T47D (cell line): ENCODE measurements at regions not wholly inside any gene's neighbourhood (a gene's known extent, or its start where the extent isn't known, plus 50 kb on each side); places are given as distances from the start of the nearest gene placed in this dataset.

ENCODE experiments used
- DNase-seq, 2 experiments: peaks; one replicate each; pipeline versions ENCODE4 v3.0.0 to v3.0.0-alpha.2; 2011 to 2012; ENCODE audit warnings: low read depth in 1 of 2, low spot score in 1 of 2
- JUND ChIP-seq: IDR thresholded peaks from 2 replicates; pipeline ENCODE4 v1.6.1; 2012; ENCODE audit warnings: low read depth
- in situ Hi-C: cut with HindIII; loops from 2 replicates; pipeline ENCODE4 v1.10.0; 2016; ENCODE audit warnings: low sequenced_read_pairs, low pct_unique_long_range_greater_than_20kb

GRCh38 chr6:163672710-163673109 is 258.2 kb downstream of the QKI start:
- TF ChIP-seq JUND: no peak
- in situ Hi-C loops: no loop called here

DNA sequence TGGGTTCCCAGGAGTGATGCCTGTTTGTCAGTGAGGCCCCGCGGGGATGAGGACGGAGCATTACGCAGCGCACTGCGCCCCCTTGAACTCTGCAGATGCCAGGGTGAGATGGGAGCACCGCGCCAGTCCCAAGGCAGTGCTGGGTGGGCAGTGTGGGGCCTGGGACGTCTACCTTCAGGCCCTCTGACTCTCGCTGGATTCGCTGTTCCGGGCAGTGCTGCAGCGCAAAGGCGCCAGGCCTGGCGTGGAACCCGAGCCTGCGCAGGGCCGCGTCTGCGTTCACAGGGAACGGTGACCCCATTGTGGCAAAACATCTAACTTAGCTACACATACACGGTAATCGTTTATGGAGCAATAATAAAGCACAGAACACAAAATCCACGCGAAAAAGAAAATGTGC is 257.3 kb downstream of the QKI start:
- no peak for TF ChIP-seq JUND
- in situ Hi-C loops: no loop called here
- DNase-seq: no peak

More at GRCh38 chr6:163672710-163673109, 258.2 kb downstream of the QKI start:
- no peak for DNase-seq

GRCh38 chr6:163671355-163671754 is 256.8 kb downstream of the QKI start:
- in situ Hi-C loops: no loop called here
- TF ChIP-seq JUND: no peak

GRCh38 chr6:163670336-163670735 is 255.8 kb downstream of the QKI start:
- no peak for DNase-seq
- in situ Hi-C loops: no loop called here
- TF ChIP-seq JUND: no peak

More at GRCh38 chr6:163671355-163671754, 256.8 kb downstream of the QKI start:
- DNase-seq: no peak

DNA sequence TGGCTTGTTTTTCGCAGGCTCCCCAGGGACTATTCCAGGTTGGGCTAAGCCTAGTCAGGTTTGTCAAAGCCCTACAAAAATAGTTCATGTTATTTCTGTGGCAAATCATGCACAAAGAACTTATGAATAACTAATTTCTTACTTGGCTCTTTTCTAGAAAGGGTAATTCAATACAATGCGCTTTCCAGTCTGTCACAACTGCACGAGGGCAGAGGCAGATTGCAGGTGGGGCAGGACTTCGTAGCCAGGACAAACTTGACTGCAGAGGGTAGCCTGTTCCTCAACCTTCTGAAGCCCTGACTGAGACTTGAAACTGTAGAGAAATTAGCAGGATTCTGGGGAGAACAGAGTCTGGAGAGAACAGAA is 253.5 kb downstream of the QKI start:
- DNase-seq: no peak
- in situ Hi-C loops: no loop called here
- no peak for TF ChIP-seq JUND

GRCh38 chr6:163667372-163668060 is 253.0 kb downstream of the QKI start:
- TF ChIP-seq JUND: no peak
- DNase-seq: no peak
- in situ Hi-C loops: no loop called here

DNA sequence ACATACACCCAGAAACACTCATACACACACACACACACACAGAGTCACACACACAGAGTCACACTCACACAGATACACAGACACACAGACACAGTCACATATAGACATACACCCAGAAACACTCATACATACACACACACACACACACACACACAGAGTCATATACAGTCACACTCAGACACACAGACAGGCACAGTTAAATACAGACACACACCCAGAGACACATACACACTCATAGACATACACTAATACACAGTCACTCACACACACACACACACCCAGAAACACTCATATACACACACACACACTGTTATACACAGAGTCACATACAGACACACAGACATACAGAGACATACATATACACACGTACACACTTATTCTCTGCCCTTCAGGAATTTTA is 250.9 kb downstream of the QKI start:
- in situ Hi-C loops: no loop called here
- no peak for TF ChIP-seq JUND
- no peak for DNase-seq

- DNase-seq: no peak
- in situ Hi-C loops: no loop called here
- no peak for TF ChIP-seq JUND
Observed at GRCh38 chr6:163663575-163663974, 249.1 kb downstream of the QKI start.

DNA sequence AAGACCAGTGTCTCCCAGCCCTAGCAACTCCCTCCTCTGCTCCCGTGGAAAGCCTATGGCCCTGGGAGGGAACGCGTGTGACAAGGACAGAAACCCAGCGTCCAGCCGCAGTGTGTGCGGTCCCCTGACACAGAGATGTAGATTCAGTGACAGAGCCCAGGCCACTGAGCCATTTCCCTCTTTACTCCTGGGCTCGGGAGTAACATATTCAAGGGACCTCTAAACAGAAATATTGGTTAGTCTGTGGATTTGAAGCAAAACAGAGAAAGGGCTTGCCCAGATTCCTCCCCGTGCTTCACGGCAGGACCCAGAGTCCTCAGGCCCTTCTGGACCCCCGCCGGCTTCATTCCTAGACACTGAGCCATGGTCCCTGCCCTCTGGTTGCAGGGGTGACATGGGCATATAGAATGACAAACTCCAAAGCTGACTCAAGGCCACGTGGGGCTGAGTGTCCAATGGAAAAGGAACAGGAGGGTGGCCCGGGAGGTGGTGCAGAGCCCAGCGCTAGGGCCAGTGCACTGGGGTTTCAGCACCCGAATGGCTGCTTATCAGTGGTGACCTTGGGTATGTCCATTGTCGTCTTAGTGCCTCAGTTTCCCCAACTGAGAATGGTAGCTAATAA is 248.2 kb downstream of the QKI start:
- in situ Hi-C loops: no loop called here
- DNase-seq: no peak
- no peak for TF ChIP-seq JUND

DNA sequence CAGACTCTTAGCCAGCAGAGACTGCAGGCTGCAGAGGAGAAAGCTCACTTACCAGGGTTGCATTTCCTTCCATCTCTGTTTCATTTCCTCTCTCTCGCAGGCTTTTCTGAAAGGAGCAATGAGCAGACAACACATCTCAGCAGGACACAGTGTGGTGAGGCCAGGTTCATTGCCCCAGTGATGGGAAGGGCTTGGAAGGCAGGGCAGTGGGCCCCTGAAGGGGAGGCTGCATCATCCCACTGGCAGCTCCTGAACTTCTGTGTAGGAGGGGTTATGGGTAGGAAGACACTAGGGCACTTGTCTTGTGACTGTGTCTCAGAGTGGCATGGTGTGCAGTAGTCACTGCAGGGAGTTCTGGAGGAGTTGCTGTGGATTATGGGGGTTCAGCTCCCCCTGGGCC is 246.8 kb downstream of the QKI start:
- TF ChIP-seq JUND: no peak
- in situ Hi-C loops: no loop called here
- no peak for DNase-seq

- DNase-seq: no peak
- TF ChIP-seq JUND: no peak
- in situ Hi-C loops: no loop called here
Observed at GRCh38 chr6:163659803-163660202, 245.3 kb downstream of the QKI start.

GRCh38 chr6:163655217-163656121 is 241.0 kb downstream of the QKI start:
- DNase-seq: no peak
- no peak for TF ChIP-seq JUND
- in situ Hi-C loops: no loop called here
